ENCODE measurements at regions not wholly inside any gene's neighbourhood (a gene's known extent, or its start where the extent isn't known, plus 50 kb on each side); places are given as distances from the start of the nearest gene placed in this dataset.

DNA sequence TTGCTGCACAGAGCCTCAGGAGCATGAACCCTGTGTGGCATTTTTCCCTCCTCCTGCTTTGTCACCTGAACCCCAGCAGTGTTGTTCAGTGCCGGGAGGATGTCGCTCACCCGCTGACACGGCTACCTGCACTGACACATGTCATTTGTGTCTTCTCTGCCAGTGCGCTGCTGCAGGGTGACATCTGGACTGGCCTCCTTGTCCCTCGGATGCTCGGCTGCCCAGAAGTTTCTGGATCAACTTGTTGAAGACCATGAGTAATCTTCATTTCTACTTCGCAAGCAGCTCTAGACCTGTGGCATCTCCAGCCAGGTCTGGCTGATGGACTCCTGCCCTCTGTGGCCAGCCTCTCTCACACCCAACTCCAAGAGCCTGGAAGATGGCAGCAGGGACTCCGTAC is 311.1 kb upstream of the C2CD4B start:
- TF ChIP-seq, protein P1, sequence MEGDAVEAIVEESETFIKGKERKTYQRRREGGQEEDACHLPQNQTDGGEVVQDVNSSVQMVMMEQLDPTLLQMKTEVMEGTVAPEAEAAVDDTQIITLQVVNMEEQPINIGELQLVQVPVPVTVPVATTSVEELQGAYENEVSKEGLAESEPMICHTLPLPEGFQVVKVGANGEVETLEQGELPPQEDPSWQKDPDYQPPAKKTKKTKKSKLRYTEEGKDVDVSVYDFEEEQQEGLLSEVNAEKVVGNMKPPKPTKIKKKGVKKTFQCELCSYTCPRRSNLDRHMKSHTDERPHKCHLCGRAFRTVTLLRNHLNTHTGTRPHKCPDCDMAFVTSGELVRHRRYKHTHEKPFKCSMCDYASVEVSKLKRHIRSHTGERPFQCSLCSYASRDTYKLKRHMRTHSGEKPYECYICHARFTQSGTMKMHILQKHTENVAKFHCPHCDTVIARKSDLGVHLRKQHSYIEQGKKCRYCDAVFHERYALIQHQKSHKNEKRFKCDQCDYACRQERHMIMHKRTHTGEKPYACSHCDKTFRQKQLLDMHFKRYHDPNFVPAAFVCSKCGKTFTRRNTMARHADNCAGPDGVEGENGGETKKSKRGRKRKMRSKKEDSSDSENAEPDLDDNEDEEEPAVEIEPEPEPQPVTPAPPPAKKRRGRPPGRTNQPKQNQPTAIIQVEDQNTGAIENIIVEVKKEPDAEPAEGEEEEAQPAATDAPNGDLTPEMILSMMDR (IDR thresholded peaks at IDR 0.05), result no peak
- TF ChIP-seq POLR2A (IDR thresholded peaks at IDR 0.05), result no peak

Measured in heart left ventricle (tissue), 13 donors.